ENCODE measurements at regions not wholly inside any gene's neighbourhood (a gene's known extent, or its start where the extent isn't known, plus 50 kb on each side); places are given as distances from the start of the nearest gene placed in this dataset.
A peak's percentile ranks its signal among the peaks of the same experiment; 100 is the strongest.

DNA sequence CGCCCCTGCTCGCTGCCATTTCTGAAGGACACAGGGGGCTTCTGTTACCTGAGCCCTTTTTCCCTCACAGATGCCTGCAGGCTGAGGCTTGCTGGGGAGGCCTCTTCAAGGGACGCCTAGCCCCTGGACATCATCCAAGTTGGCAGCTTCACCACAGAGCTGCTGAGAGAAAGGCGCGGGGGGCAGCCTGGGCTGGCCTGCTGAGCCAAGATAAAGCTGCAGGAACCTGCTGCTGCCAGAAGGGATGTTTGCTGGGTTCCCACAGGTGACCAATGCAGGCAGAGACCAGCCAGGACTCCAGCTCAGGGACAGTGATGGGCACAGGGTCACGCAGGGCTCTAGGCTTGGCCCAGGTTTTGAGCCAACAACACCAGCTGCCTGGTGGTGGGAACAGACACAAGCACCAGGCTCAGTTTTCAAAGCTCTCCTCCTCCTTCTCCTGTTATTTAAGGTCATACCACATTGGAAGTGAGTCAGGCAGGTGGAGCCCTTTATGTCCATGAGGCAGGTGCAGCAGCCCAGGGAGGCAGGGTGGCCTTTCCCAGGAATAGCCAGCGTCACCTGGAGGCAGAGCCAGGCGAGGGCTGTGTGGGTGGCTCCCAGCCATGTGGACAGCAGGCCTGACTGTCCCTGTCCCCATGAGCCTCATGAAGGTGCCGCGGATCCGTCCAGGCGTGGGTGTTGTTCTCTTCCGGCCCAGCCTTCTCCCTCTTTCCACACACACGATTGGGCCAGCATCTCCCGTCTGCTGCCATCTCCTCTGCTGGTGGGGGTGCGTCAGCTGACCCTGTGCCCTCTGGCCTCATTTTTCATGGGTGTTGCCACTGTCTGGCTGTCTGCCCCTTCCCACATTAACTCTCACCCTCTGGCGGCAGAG lies 515.5 kb upstream of the MYT1L start:
- Mint-ChIP-seq H3K9me3 (ENCODE audit: low read depth) (no peaks in the 10 kb centered on the region), H3K4me1 (ENCODE audit: low read depth) (peaks cover 2% of the 10 kb centered on the region), H3K4me3 (ENCODE audit: low read depth) (no peak overlapping the region), H3K36me3 (ENCODE audit: insufficient read depth) (no peaks in the 10 kb centered on the region), H3K27me3 (peaks cover 4% of the 10 kb centered on the region), H3K27ac (no peak overlapping the region)
- no peak for DNase-seq (ENCODE audit: low spot score, unreplicated experiment)
- TF ChIP-seq, protein P1, sequence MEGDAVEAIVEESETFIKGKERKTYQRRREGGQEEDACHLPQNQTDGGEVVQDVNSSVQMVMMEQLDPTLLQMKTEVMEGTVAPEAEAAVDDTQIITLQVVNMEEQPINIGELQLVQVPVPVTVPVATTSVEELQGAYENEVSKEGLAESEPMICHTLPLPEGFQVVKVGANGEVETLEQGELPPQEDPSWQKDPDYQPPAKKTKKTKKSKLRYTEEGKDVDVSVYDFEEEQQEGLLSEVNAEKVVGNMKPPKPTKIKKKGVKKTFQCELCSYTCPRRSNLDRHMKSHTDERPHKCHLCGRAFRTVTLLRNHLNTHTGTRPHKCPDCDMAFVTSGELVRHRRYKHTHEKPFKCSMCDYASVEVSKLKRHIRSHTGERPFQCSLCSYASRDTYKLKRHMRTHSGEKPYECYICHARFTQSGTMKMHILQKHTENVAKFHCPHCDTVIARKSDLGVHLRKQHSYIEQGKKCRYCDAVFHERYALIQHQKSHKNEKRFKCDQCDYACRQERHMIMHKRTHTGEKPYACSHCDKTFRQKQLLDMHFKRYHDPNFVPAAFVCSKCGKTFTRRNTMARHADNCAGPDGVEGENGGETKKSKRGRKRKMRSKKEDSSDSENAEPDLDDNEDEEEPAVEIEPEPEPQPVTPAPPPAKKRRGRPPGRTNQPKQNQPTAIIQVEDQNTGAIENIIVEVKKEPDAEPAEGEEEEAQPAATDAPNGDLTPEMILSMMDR (IDR thresholded peaks at IDR 0.05; ENCODE audit: unreplicated experiment), result no peak

DNA sequence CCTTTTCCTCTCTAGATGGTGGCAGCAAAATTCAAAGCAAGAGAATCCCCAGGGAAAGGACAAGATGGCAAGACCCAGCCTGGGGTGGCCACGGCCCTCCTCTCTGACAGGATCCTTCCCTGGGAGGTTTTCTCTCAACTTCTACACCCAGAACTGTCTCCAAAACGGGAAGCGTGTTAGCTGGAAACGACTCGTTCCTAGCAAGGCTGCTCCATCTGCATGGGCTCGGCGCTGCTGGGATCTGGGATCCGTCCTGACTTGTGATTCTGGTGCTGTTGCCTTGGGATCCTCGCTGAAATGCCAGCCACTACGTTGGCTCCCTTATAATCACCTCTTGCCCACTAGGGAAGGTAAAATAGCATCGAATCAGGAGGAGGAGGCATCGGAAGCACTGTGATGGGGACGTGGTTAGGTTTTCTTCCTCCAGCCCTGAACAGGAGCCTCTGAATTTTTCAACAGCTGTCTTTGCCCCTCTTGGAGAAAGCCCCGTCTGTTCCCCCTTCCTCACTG lies 514.8 kb upstream of the MYT1L start:
- no peak overlapping the region for H3K4me3 Mint-ChIP-seq (ENCODE audit: low read depth)
- DNase-seq (ENCODE audit: low spot score, unreplicated experiment), result no peak
- peaks cover 4% of the 10 kb centered on the region for H3K27me3 Mint-ChIP-seq
- H3K4me1 Mint-ChIP-seq (ENCODE audit: low read depth), result peaks cover 2% of the 10 kb centered on the region
- no peaks in the 10 kb centered on the region for H3K36me3 Mint-ChIP-seq (ENCODE audit: insufficient read depth)
- H3K9me3 Mint-ChIP-seq (ENCODE audit: low read depth), result no peaks in the 10 kb centered on the region
- TF ChIP-seq, protein P1 (IDR thresholded peaks at IDR 0.05; ENCODE audit: unreplicated experiment), result no peak
- no peak overlapping the region for H3K27ac Mint-ChIP-seq

DNA sequence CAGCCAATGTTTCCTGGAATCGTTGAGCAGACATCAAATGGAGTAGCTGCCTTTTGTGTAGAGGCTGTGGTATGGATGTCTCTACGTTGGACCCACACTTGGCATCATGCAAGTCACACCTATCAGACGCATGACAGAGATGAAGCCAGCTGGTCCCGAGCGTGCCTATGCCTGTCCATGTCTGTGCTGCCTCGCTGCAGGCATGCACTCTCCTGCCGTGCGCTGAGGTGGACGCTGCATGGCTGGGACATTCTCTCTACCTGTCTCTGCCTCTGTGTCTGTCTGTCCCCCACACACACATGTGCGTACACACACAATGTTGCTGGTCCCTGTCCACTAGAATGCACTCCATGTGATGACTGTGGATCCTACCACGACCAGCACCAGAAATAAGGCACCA lies 514.2 kb upstream of the MYT1L start:
- no peak for DNase-seq (ENCODE audit: low spot score, unreplicated experiment)
- Mint-ChIP-seq H3K27me3 (peaks cover 4% of the 10 kb centered on the region), H3K4me3 (ENCODE audit: low read depth) (no peak overlapping the region), H3K27ac (no peak overlapping the region), H3K9me3 (ENCODE audit: low read depth) (no peaks in the 10 kb centered on the region), H3K36me3 (ENCODE audit: insufficient read depth) (no peaks in the 10 kb centered on the region), H3K4me1 (ENCODE audit: low read depth) (peaks cover 2% of the 10 kb centered on the region)
- TF ChIP-seq, protein P1 (IDR thresholded peaks at IDR 0.05; ENCODE audit: unreplicated experiment), result no peak

DNA sequence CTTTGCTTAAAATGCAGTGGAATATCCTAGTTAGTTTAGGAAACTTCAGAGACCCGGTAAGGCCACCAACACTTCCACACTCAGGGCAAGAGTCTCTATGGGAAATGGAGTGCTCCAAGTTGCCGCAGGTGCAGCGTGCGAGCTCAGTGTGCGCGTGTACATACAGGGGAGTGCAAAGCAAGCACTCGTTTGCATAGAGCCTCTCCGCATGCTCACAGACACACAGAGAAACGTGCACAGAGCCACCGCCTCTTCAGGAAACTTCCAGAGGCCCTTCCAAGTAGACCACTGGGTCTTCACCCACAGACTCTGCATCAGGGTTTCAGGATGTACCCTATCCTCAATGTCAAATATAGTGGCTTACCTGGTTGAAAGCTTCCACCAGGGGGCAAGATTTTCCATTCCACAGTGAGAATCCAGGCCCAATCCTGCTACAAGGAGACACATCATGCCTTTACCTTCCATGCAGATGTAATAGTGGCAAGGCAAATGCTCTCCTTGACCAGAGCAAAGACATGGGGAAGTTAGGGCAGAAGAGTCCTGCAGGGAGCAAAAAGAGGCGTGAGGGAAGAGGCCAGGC lies 513.0 kb upstream of the MYT1L start:
- H3K27ac Mint-ChIP-seq, result no peak overlapping the region
- H3K4me3 Mint-ChIP-seq (ENCODE audit: low read depth), result no peak overlapping the region
- no peaks in the 10 kb centered on the region for H3K36me3 Mint-ChIP-seq (ENCODE audit: insufficient read depth)
- H3K27me3 Mint-ChIP-seq, result peaks cover 4% of the 10 kb centered on the region
- no peaks in the 10 kb centered on the region for H3K4me1 Mint-ChIP-seq (ENCODE audit: low read depth)
- TF ChIP-seq, protein P1 (IDR thresholded peaks at IDR 0.05; ENCODE audit: unreplicated experiment), result peak; percentile 61
- no peaks in the 10 kb centered on the region for H3K9me3 Mint-ChIP-seq (ENCODE audit: low read depth)
- no peak for DNase-seq (ENCODE audit: low spot score, unreplicated experiment)

DNA sequence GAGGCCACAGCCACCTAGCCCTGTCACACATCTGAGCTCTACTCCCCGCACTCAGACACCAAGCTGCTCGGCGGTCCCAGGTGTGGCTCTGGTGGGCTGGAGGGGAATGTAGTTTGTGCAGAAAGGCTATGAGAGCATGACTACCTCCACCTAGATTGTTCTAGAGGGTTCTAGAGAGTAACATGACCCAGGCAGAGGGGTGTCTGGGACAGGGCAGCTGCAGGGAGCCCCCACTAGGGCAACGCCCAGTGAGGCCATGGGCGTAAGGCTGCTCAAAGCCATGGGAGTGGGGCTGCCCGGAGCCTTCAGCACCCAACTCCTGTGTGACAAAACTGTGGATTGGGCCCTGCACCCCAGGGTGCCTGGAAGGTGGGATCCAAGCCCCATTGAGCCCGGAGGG lies 511.4 kb upstream of the MYT1L start:
- Mint-ChIP-seq H3K4me3 (ENCODE audit: low read depth) (no peak overlapping the region), H3K9me3 (ENCODE audit: low read depth) (no peaks in the 10 kb centered on the region), H3K36me3 (ENCODE audit: insufficient read depth) (no peaks in the 10 kb centered on the region), H3K27me3 (peaks cover 9% of the 10 kb centered on the region), H3K4me1 (ENCODE audit: low read depth) (no peaks in the 10 kb centered on the region), H3K27ac (no peak overlapping the region)
- no peak for DNase-seq (ENCODE audit: low spot score, unreplicated experiment)
- TF ChIP-seq, protein P1 (IDR thresholded peaks at IDR 0.05; ENCODE audit: unreplicated experiment), result no peak

Measured in progenitor cell of endocrine pancreas (in vitro differentiated cells).